BE2C (cell line): ENCODE measurements at regions not wholly inside any gene's neighbourhood (a gene's known extent, or its start where the extent isn't known, plus 50 kb on each side); places are given as distances from the start of the nearest gene placed in this dataset.

ENCODE experiments used
- DNase-seq: peaks from one replicate; pipeline ENCODE4 v3.0.0-alpha.2; 2020
- H3K27me3 ChIP-seq: fragments of 250-450 bp; sonication (Bioruptor Pico); 2 replicates; pipeline ENCODE4 v1.5.1; 2020; ENCODE audit warnings: mild to moderate bottlenecking
- H3K36me3 ChIP-seq: fragments of 250-450 bp; sonication (Bioruptor Pico); 2 replicates; pipeline ENCODE4 v1.5.1; 2020; ENCODE audit warnings: mild to moderate bottlenecking
- H3K4me1 ChIP-seq: fragments of 250-450 bp; sonication (Bioruptor Pico); 2 replicates; pipeline ENCODE4 v1.5.1; 2020
- H3K4me3 ChIP-seq: 2 replicates; pipeline ENCODE4 v1.5.1; 2011; ENCODE audit warnings: low read depth, low read length
- H3K9me3 ChIP-seq: fragments of 250-450 bp; sonication (Bioruptor Pico); 2 replicates; pipeline ENCODE4 v1.5.1; 2020
- TF ChIP-seq, protein P1 (sequence below): IDR thresholded peaks from 2 replicates; pipeline ENCODE4 v1.5.1; 2012; ENCODE audit warnings: mild to moderate bottlenecking, low read depth, low read length

DNA sequence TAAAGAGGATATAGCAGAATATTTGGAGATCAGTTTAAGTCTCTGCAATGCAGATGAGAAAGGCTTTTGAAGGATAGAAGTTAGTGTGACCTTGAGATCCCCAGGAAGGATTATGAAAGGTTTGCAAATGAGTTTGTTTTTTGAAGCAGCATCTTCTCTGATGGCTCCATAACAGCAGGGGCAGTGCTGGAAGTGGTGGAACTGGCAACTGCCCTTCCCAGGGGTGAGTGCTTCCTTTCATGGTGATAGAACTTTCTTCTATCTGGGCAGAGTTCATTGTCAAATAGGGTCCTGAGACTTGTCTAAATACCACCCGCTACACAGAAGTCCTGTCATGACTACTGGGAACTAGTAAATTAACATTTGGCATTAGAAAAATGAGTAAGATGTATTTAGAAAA is 314.2 kb upstream of the MCTP2 start:
- DNase-seq, result no peak
- Histone ChIP-seq H3K36me3 (no peaks in the 10 kb centered on the region), H3K9me3 (no peaks in the 10 kb centered on the region), H3K27me3 (no peaks in the 10 kb centered on the region), H3K4me1 (0 out of 2 replicates have a peak, but pooled peaks cover 3% of the 10 kb centered on the region), H3K4me3 (no peak overlapping the region)
- TF ChIP-seq, protein P1, sequence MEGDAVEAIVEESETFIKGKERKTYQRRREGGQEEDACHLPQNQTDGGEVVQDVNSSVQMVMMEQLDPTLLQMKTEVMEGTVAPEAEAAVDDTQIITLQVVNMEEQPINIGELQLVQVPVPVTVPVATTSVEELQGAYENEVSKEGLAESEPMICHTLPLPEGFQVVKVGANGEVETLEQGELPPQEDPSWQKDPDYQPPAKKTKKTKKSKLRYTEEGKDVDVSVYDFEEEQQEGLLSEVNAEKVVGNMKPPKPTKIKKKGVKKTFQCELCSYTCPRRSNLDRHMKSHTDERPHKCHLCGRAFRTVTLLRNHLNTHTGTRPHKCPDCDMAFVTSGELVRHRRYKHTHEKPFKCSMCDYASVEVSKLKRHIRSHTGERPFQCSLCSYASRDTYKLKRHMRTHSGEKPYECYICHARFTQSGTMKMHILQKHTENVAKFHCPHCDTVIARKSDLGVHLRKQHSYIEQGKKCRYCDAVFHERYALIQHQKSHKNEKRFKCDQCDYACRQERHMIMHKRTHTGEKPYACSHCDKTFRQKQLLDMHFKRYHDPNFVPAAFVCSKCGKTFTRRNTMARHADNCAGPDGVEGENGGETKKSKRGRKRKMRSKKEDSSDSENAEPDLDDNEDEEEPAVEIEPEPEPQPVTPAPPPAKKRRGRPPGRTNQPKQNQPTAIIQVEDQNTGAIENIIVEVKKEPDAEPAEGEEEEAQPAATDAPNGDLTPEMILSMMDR, result no peak

DNA sequence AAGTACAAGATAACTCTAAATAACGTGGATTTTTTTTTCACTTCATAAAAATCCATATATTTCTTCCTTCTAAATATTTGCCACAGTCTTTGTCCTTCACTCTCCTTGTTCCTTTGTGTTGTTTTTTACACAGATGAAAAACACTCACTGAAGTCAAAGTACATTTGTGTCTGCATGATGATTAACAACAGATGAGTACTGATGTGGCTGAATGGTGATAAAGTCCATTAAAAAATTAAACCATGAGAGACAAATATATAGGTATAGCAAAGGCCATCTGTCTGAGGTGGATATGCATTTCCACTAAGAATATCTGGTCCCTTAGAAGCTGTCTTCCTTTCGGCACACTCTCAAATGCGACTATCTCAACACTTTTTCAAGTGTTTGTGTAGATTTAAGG is 317.5 kb upstream of the MCTP2 start:
- no peaks in the 10 kb centered on the region for H3K4me1 ChIP-seq
- H3K36me3 ChIP-seq, result no peaks in the 10 kb centered on the region
- no peaks in the 10 kb centered on the region for H3K27me3 ChIP-seq
- TF ChIP-seq, protein P1, result no peak
- no peak overlapping the region for H3K4me3 ChIP-seq
- no peak for DNase-seq
- no peaks in the 10 kb centered on the region for H3K9me3 ChIP-seq

DNA sequence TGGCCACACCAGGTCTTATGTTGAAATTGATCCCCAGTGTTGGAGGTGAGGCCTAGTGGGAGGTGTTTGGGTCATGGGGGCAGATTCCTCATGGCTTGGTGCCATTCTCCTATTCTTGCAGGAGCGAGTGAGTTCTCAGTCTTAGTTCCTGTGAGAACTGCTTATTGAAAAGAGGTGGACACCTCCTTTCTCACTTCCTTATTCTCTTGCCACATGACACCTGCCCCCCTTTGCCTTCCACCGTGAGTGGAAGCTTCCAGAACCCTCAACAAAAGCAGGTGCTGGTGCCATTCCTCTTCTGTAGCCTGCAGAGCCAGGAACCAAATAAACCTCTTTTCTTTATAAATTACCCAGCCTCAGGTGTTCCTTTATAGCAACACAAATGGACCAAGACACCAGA is 318.1 kb upstream of the MCTP2 start:
- TF ChIP-seq, protein P1, result no peak
- no peak overlapping the region for H3K4me3 ChIP-seq
- H3K9me3 ChIP-seq, result no peaks in the 10 kb centered on the region
- no peaks in the 10 kb centered on the region for H3K4me1 ChIP-seq
- no peaks in the 10 kb centered on the region for H3K27me3 ChIP-seq
- DNase-seq, result no peak
- no peaks in the 10 kb centered on the region for H3K36me3 ChIP-seq

DNA sequence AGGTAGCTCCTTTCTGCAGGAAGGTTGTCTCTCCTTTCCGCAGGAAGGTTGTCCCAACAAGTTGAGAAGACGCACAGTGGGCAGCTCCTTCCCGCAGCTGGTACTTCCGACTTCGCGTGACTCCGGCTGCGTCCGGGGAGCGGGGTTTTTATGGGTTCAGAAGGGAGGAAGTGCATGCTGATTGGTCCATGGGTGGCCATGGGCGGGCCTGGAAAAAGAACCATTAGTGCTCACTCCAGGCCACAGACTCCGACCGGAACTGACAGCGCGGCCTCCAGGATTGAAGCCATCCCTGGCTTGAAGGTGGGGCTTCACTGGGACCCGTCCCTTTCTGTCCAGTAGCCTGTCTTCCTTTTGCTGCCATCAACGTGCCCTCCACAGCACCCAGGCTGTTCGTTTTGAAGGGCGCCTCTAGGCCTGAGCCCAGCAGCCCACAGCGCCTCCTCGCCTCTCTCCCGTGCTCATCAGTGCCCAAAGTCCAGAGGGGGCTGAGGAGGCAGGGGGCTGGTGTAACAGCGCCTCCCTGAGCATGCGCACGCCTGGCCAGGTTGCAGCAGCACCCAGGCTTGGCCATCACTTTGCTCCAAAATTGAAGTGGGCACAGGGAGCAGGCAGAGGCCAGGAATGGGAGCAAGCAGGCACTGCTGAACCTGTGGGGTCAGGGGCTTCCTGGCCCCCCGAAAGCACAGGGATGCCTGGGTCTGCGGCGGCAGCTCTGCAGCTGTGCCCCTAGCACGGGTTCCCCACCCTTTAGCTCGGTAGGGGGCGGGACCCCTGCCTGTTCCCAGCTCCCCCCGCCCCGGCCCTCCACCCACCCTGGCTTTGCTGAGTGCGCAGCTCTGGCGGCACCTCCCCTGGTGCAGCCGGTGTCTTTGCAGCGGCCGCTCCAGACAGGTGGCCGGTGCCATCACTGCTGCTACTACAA is 330.6 kb upstream of the MCTP2 start:
- no peaks in the 10 kb centered on the region; the same call in 1 of the 2 replicates for H3K27me3 ChIP-seq
- no peak for DNase-seq
- H3K9me3 ChIP-seq, result no peaks in the 10 kb centered on the region
- no peak overlapping the region for H3K4me3 ChIP-seq
- H3K4me1 ChIP-seq, result no peaks in the 10 kb centered on the region
- TF ChIP-seq, protein P1, result no peak
- H3K36me3 ChIP-seq, result no peaks in the 10 kb centered on the region

GRCh38 chr15:93899817-93900216 is 331.5 kb upstream of the MCTP2 start:
- H3K4me3 ChIP-seq, result no peak overlapping the region
- TF ChIP-seq, protein P1, result no peak
- H3K36me3 ChIP-seq, result no peaks in the 10 kb centered on the region
- H3K27me3 ChIP-seq, result no peaks in the 10 kb centered on the region; the same call in 1 of the 2 replicates
- no peak for DNase-seq
- no peaks in the 10 kb centered on the region for H3K9me3 ChIP-seq
- H3K4me1 ChIP-seq, result no peaks in the 10 kb centered on the region

DNA sequence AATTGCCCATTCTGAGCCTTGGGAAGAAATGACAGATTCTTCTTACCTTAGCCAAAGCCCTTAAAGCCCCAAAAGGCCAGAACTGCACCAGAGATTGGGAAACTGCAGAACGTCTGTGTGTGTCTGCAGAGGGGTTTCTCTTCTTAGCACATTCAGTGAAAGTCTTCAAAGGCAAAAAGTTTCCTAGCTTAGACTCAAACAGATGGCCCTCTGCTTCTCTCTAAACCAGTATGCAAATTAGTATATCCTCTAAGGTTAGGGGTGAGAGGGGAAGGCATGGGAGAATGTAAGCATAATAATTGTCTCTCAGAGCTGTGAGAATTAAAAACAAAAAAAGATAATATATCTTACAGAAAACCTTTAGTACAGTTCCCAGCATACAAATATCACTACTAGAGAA is 334.0 kb upstream of the MCTP2 start:
- TF ChIP-seq, protein P1, result no peak
- no peaks in the 10 kb centered on the region for H3K36me3 ChIP-seq
- H3K4me3 ChIP-seq, result no peak overlapping the region
- no peaks in the 10 kb centered on the region for H3K9me3 ChIP-seq
- no peaks in the 10 kb centered on the region; the same call in 1 of the 2 replicates for H3K27me3 ChIP-seq
- DNase-seq, result no peak
- no peaks in the 10 kb centered on the region for H3K4me1 ChIP-seq
